ENCODE measurements at regions not wholly inside any gene's neighbourhood (a gene's known extent, or its start where the extent isn't known, plus 50 kb on each side); places are given as distances from the start of the nearest gene placed in this dataset. TPM values are rescaled to one million over a fixed set of nuclear protein-coding genes. Genes with fewer than 3 reads are reported as not detected.
"Not testable (repeated sequence)": the region's sequence is repeated elsewhere in the genome, so short reads cannot be mapped to it uniquely, and the experiment has no call there.

DNA sequence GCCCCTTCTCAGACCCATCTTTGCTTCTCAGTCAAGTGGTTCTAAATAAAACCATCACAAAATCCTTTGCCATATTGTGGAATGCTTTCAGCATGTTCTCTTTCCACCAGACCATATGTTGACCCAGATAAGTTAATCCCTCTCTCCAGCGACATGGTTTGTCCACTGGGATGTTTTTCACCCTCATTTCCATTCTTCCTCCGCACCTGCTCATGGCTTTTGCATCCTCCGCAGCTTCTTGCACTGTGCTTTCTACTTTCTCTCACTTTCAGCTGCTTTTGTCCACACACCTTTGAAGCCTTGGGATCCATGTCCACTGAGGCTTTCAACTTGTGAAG, 52.3 kb upstream of the WAC start (continued):
- TF ChIP-seq, protein P1, sequence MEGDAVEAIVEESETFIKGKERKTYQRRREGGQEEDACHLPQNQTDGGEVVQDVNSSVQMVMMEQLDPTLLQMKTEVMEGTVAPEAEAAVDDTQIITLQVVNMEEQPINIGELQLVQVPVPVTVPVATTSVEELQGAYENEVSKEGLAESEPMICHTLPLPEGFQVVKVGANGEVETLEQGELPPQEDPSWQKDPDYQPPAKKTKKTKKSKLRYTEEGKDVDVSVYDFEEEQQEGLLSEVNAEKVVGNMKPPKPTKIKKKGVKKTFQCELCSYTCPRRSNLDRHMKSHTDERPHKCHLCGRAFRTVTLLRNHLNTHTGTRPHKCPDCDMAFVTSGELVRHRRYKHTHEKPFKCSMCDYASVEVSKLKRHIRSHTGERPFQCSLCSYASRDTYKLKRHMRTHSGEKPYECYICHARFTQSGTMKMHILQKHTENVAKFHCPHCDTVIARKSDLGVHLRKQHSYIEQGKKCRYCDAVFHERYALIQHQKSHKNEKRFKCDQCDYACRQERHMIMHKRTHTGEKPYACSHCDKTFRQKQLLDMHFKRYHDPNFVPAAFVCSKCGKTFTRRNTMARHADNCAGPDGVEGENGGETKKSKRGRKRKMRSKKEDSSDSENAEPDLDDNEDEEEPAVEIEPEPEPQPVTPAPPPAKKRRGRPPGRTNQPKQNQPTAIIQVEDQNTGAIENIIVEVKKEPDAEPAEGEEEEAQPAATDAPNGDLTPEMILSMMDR (conservative IDR thresholded peaks at IDR 0.05; ENCODE audit: low read depth in 2 of 2), result no peak

DNA sequence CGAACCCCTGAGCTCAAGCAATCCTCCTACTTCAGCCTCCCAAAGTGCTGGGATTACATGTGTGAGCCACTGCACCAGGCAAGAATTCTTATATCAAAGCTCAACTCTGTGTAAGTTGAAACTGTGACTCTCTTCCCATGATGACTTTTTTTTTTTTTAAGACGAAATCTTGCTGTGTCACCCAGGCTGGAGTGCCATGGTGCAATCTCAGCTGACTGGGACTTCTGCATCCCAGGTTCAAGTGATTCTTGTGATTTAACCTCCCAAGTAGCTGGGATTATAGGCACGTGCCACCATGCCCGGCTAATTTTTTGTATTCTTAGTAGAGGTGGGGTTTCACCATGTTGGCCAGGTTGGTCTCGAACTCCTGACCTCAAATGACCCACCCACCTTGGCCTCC, 51.6 kb upstream of the WAC start:
- H3K36me3 ChIP-seq (ENCODE audit: insufficient read depth); H3K9me3 Mint-ChIP-seq; DNase-seq (ENCODE audit: low spot score); H3K4me3 ChIP-seq; H4K20me1 ChIP-seq (replicated peaks; ENCODE audit: insufficient read depth); H2AFZ ChIP-seq; H3K27ac Mint-ChIP-seq; H3K36me3 Mint-ChIP-seq (ENCODE audit: low read depth); H3K27me3 ChIP-seq (ENCODE audit: insufficient read depth); H3F3A ChIP-seq (replicated peaks; ENCODE audit: low read depth); H3K9me2 ChIP-seq (ENCODE audit: insufficient read depth); H3K27ac ChIP-seq (ENCODE audit: low read depth); ATAC-seq; H3K79me2 ChIP-seq (replicated peaks; ENCODE audit: insufficient read depth); H3K27me3 Mint-ChIP-seq (ENCODE audit: insufficient read depth, low read depth, poor library complexity); H3K4me2 ChIP-seq; H3K4me3 Mint-ChIP-seq; H3K4me1 ChIP-seq (ENCODE audit: insufficient read depth); H3K4me1 Mint-ChIP-seq: not testable (repeated sequence)

DNA sequence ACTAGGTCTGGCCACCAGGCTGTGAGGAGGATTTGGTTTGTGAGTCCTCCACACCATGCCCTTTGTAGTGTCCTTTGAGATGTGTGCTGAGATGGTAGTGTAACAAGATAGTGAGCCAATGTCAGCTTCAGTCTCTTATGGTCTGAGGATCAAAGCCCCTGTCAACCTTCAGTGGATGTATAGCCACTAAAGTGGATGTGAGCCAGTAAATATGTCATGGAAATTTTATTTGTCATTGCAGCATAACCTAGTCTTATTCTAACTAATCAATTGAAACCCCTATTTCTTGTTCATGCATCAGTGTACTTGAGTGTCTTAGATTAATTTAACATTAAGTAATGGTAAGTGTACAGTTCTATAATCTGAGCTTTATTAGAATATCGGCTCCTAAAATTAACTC, 51.0 kb upstream of the WAC start:
- Histone ChIP-seq H4K20me1 (replicated peaks; ENCODE audit: insufficient read depth) (no peaks in the 10 kb centered on the region), H3K36me3 (ENCODE audit: insufficient read depth) (no peaks in the 10 kb centered on the region), H3K27ac (ENCODE audit: low read depth) (no peak overlapping the region), H3K4me1 (ENCODE audit: insufficient read depth) (no peaks in the 10 kb centered on the region), H3F3A (replicated peaks; ENCODE audit: low read depth) (no peaks in the 10 kb centered on the region), H3K4me2 (no peak overlapping the region), H3K9me2 (ENCODE audit: insufficient read depth) (no peaks in the 10 kb centered on the region), H3K27me3 (ENCODE audit: insufficient read depth) (no peaks in the 10 kb centered on the region), H3K4me3 (no peak overlapping the region), H3K79me2 (replicated peaks; ENCODE audit: insufficient read depth) (no peaks in the 10 kb centered on the region), H2AFZ (no peak overlapping the region)
- no peak overlapping the region for H3K27ac Mint-ChIP-seq
- no peak for ATAC-seq
- H3K36me3 Mint-ChIP-seq (ENCODE audit: low read depth), result no peaks in the 10 kb centered on the region
- no peak for TF ChIP-seq EZH2phosphoT487 (IDR thresholded peaks at IDR 0.05; ENCODE audit: unreplicated experiment)
- no peak for TF ChIP-seq REST (IDR thresholded peaks at IDR 0.05; ENCODE audit: unreplicated experiment)
- TF ChIP-seq STAT1 (IDR thresholded peaks at IDR 0.05; ENCODE audit: unreplicated experiment), result no peak
- no peak for TF ChIP-seq CREB1 (CRISPR knock-in tag; IDR thresholded peaks at IDR 0.05; ENCODE audit: low read depth)
- no peak for TF ChIP-seq ZNF331 (CRISPR knock-in tag; IDR thresholded peaks at IDR 0.05; ENCODE audit: low read depth)
- peaks cover 4% of the 10 kb centered on the region for H3K27me3 Mint-ChIP-seq (ENCODE audit: insufficient read depth, low read depth, poor library complexity)
- no peak for DNase-seq (ENCODE audit: low spot score)
- H3K4me3 Mint-ChIP-seq, result no peak overlapping the region
- no peaks in the 10 kb centered on the region for H3K4me1 Mint-ChIP-seq
- H3K9me3 Mint-ChIP-seq, result no peaks in the 10 kb centered on the region; the same call in 2 of the 3 replicates

Small RNA genes lying in the stretch of these regions (small RNA-seq; reads per million reads assigned to genes)
- gene RF00012 (ENCODE audit: low replicate concordance), result not detected
